ENCODE measurements at regions not wholly inside any gene's neighbourhood (a gene's known extent, or its start where the extent isn't known, plus 50 kb on each side); places are given as distances from the start of the nearest gene placed in this dataset.

- Histone ChIP-seq H3K4me3 (ENCODE audit: low read depth, low read length) (no peak overlapping the region), H3K27me3 (no peaks in the 10 kb centered on the region; the same call in 1 of the 2 replicates), H3K36me3 (no peaks in the 10 kb centered on the region), H3K9me3 (no peaks in the 10 kb centered on the region), H3K4me1 (no peaks in the 10 kb centered on the region)
- DNase-seq = no peak
- TF ChIP-seq, protein P1, sequence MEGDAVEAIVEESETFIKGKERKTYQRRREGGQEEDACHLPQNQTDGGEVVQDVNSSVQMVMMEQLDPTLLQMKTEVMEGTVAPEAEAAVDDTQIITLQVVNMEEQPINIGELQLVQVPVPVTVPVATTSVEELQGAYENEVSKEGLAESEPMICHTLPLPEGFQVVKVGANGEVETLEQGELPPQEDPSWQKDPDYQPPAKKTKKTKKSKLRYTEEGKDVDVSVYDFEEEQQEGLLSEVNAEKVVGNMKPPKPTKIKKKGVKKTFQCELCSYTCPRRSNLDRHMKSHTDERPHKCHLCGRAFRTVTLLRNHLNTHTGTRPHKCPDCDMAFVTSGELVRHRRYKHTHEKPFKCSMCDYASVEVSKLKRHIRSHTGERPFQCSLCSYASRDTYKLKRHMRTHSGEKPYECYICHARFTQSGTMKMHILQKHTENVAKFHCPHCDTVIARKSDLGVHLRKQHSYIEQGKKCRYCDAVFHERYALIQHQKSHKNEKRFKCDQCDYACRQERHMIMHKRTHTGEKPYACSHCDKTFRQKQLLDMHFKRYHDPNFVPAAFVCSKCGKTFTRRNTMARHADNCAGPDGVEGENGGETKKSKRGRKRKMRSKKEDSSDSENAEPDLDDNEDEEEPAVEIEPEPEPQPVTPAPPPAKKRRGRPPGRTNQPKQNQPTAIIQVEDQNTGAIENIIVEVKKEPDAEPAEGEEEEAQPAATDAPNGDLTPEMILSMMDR (IDR thresholded peaks at IDR 0.05; ENCODE audit: low read depth, low read length) = no peak
Observed at GRCh38 chr9:91023741-91024140, 222.1 kb downstream of the SYK start.

DNA sequence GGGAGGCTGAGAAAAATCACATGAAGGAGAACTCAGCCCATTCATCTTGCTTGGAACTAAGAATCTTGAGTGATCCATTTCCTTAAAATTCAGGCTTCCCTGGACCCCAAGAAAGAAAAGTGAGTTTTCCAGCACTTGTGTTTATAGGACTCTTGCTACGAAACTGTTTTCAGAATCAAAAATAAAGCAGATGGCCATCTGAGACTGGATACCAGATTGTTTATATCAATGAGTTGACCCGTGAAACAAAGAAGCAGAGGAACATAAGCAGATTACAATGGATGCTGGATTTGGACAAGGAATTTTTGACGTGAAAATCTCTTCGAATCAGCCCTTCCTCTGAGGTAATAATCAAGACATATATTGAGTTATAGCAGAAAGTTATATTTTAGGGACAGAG lies 223.2 kb downstream of the SYK start:
- Histone ChIP-seq H3K9me3 (no peaks in the 10 kb centered on the region), H3K27me3 (no peaks in the 10 kb centered on the region; the same call in 1 of the 2 replicates), H3K4me3 (ENCODE audit: low read depth, low read length) (no peak overlapping the region), H3K4me1 (no peaks in the 10 kb centered on the region), H3K36me3 (no peaks in the 10 kb centered on the region)
- TF ChIP-seq, protein P1 (IDR thresholded peaks at IDR 0.05; ENCODE audit: low read depth, low read length) = no peak
- no peak for DNase-seq

DNA sequence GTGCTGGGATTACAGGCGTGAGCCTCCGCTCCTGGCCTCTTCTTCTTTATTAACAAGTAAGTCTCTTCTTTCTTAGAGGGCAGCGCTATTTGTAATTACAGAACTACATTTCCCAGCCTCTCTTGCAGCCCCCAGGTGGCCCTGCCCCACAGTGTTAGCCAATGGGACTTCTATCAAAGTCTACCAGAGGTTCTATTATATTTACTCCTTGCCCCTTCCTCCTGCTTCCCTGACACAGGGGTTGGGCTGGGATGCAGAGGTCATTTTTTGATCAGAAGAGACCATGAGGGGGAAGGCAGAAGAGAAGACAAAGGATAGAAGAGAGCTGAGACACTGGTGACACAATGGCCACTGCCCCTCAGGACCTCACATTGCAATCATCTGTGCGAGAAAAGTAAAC lies 224.2 kb downstream of the SYK start:
- no peak for DNase-seq
- H3K4me3 ChIP-seq (ENCODE audit: low read depth, low read length) = no peak overlapping the region
- H3K9me3 ChIP-seq = no peaks in the 10 kb centered on the region
- no peaks in the 10 kb centered on the region; the same call in 1 of the 2 replicates for H3K27me3 ChIP-seq
- TF ChIP-seq, protein P1 (IDR thresholded peaks at IDR 0.05; ENCODE audit: low read depth, low read length) = no peak
- H3K36me3 ChIP-seq = no peaks in the 10 kb centered on the region
- H3K4me1 ChIP-seq = no peaks in the 10 kb centered on the region

- TF ChIP-seq, protein P1 (IDR thresholded peaks at IDR 0.05; ENCODE audit: low read depth, low read length) = no peak
- H3K36me3 ChIP-seq = no peaks in the 10 kb centered on the region
- H3K4me3 ChIP-seq (ENCODE audit: low read depth, low read length) = no peak overlapping the region
- H3K9me3 ChIP-seq = no peaks in the 10 kb centered on the region
- H3K27me3 ChIP-seq = no peaks in the 10 kb centered on the region; the same call in 1 of the 2 replicates
- DNase-seq = no peak
- H3K4me1 ChIP-seq = no peaks in the 10 kb centered on the region
Observed at GRCh38 chr9:91026266-91026665, 224.6 kb downstream of the SYK start.

DNA sequence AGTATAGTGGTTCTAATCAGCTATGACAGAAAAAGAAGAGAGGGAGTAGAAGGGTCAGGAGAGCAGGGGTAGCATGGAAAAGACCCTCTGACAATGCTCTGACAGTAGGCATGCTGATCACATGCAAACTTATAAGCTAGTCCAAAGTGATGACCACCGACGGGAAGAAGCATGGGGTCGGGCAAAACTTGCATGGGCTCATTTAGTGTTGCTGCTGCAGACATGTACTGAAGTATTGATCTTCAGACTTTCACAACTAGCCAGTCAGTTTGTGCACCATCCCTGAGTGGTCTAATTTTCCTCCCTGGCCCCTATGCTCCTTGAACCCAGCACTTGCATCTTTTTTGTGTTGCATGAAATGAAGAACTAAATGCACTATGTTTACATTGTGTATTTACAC lies 225.4 kb downstream of the SYK start:
- TF ChIP-seq, protein P1 (IDR thresholded peaks at IDR 0.05; ENCODE audit: low read depth, low read length) = no peak
- no peaks in the 10 kb centered on the region for H3K36me3 ChIP-seq
- DNase-seq = no peak
- H3K4me3 ChIP-seq (ENCODE audit: low read depth, low read length) = no peak overlapping the region
- no peaks in the 10 kb centered on the region for H3K9me3 ChIP-seq
- H3K27me3 ChIP-seq = no peaks in the 10 kb centered on the region; the same call in 1 of the 2 replicates
- H3K4me1 ChIP-seq = no peaks in the 10 kb centered on the region

- no peaks in the 10 kb centered on the region for H3K9me3 ChIP-seq
- no peak overlapping the region for H3K4me3 ChIP-seq (ENCODE audit: low read depth, low read length)
- H3K27me3 ChIP-seq = no peaks in the 10 kb centered on the region
- H3K36me3 ChIP-seq = no peaks in the 10 kb centered on the region
- no peaks in the 10 kb centered on the region for H3K4me1 ChIP-seq
- no peak for DNase-seq
- TF ChIP-seq, protein P1 (IDR thresholded peaks at IDR 0.05; ENCODE audit: low read depth, low read length) = no peak
Observed at GRCh38 chr9:91028166-91028827, 226.7 kb downstream of the SYK start.

Data from BE2C (cell line).